HG03103 (cell line): ENCODE measurements at regions not wholly inside any gene's neighbourhood (a gene's known extent, or its start where the extent isn't known, plus 50 kb on each side); places are given as distances from the start of the nearest gene placed in this dataset.
"Not testable (repeated sequence)": the region's sequence is repeated elsewhere in the genome, so short reads cannot be mapped to it uniquely, and the experiment has no call there.

Experiments used
- ATAC-seq: cut with Tn5 transposase; IDR thresholded peaks from one replicate; pipeline ENCODE4 v1.9.1; 2021; ENCODE audit warnings: low read depth; ENCODE audit not compliant: unreplicated experiment

GRCh38 chr13:71382285-71382684 lies 484.7 kb downstream of the DACH1 start:
- no peak for ATAC-seq

GRCh38 chr13:71380191-71380590 lies 486.8 kb downstream of the DACH1 start:
- no peak for ATAC-seq

GRCh38 chr13:71378961-71379905 lies 487.8 kb downstream of the DACH1 start:
- ATAC-seq = no peak

- ATAC-seq = no peak
These were observed 492.4 kb downstream of the DACH1 start for GRCh38 chr13:71374471-71375049.

- ATAC-seq = no peak
These were observed 498.7 kb downstream of the DACH1 start for GRCh38 chr13:71368336-71368735.

- ATAC-seq = no peak
These were observed 507.0 kb downstream of the DACH1 start for GRCh38 chr13:71360041-71360440.

- ATAC-seq = no peak
These were observed 507.4 kb downstream of the DACH1 start for GRCh38 chr13:71359641-71360040.

GRCh38 chr13:71358218-71358617 lies 508.8 kb downstream of the DACH1 start:
- ATAC-seq = no peak

- ATAC-seq = no peak
These were observed 512.0 kb downstream of the DACH1 start for GRCh38 chr13:71355010-71355409.

- ATAC-seq = no peak
These were observed 516.1 kb downstream of the DACH1 start for GRCh38 chr13:71350886-71351285.

GRCh38 chr13:71345856-71346255 lies 521.1 kb downstream of the DACH1 start:
- not testable (repeated sequence) for ATAC-seq

- no peak for ATAC-seq
These were observed 527.3 kb downstream of the DACH1 start for GRCh38 chr13:71339736-71340135.

- no peak for ATAC-seq
These were observed 528.0 kb downstream of the DACH1 start for GRCh38 chr13:71339005-71339404.

GRCh38 chr13:71338070-71338469 lies 528.9 kb downstream of the DACH1 start:
- ATAC-seq = no peak

- no peak for ATAC-seq
These were observed 539.7 kb downstream of the DACH1 start for GRCh38 chr13:71327266-71327665.

GRCh38 chr13:71325556-71325955 lies 541.4 kb downstream of the DACH1 start:
- ATAC-seq = no peak

GRCh38 chr13:71323266-71323665 lies 543.7 kb downstream of the DACH1 start:
- no peak for ATAC-seq

- ATAC-seq = no peak
These were observed 546.6 kb downstream of the DACH1 start for GRCh38 chr13:71320452-71320851.

GRCh38 chr13:71316792-71317363 lies 550.1 kb downstream of the DACH1 start:
- ATAC-seq = no peak

- no peak for ATAC-seq
These were observed 554.1 kb downstream of the DACH1 start for GRCh38 chr13:71312923-71313322.

- ATAC-seq = no peak
These were observed 557.1 kb downstream of the DACH1 start for GRCh38 chr13:71309905-71310304.

GRCh38 chr13:71306821-71307220 lies 560.2 kb downstream of the DACH1 start:
- ATAC-seq = no peak
